ENCODE measurements at regions not wholly inside any gene's neighbourhood (a gene's known extent, or its start where the extent isn't known, plus 50 kb on each side); places are given as distances from the start of the nearest gene placed in this dataset.

DNA sequence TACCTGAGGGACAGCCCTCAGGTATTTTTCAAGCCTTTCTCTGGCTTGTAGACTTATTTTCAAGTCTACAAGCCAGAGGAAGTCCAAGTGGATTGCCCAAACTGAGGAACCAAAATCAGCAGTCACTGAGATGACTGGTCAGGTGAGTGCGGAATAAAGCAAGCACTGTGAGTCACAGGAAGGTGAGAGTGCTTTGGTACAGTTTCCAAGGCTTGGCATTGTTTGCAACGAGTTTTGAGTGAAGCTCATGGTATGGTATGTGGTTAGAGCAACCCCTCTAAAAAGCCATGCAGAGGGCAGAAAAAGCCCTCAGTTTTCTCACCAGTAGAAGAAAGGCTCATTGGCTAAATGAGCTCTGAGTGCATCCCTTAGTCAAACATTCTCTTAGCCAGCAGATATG, 112.8 kb upstream of the EOLA2 start:
- TF ChIP-seq POLR2A (IDR thresholded peaks at IDR 0.05): no peak
- TF ChIP-seq, protein P1, sequence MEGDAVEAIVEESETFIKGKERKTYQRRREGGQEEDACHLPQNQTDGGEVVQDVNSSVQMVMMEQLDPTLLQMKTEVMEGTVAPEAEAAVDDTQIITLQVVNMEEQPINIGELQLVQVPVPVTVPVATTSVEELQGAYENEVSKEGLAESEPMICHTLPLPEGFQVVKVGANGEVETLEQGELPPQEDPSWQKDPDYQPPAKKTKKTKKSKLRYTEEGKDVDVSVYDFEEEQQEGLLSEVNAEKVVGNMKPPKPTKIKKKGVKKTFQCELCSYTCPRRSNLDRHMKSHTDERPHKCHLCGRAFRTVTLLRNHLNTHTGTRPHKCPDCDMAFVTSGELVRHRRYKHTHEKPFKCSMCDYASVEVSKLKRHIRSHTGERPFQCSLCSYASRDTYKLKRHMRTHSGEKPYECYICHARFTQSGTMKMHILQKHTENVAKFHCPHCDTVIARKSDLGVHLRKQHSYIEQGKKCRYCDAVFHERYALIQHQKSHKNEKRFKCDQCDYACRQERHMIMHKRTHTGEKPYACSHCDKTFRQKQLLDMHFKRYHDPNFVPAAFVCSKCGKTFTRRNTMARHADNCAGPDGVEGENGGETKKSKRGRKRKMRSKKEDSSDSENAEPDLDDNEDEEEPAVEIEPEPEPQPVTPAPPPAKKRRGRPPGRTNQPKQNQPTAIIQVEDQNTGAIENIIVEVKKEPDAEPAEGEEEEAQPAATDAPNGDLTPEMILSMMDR (IDR thresholded peaks at IDR 0.05): no peak
